Sigmoid colon (tissue), 6 donors: ENCODE measurements at regions not wholly inside any gene's neighbourhood (a gene's known extent, or its start where the extent isn't known, plus 50 kb on each side); places are given as distances from the start of the nearest gene placed in this dataset.

Experiments
- DNase-seq: peaks from one replicate; pipeline ENCODE4 v3.0.0-alpha.2; 2019
- H3K27ac ChIP-seq, 4 donors: fragments of 200-600 bp; sonication (generic); one replicate each; pipeline ENCODE4 v1.5.1; 2016 to 2019; ENCODE audit warnings: mild to moderate bottlenecking in 1 of 4
- H3K27me3 ChIP-seq, 3 donors: fragments of 200-600 bp; sonication (generic); one replicate each; pipeline ENCODE4 v1.5.1; 2019; ENCODE audit warnings: mild to moderate bottlenecking in 1 of 3
- H3K36me3 ChIP-seq, 4 donors: fragments of 200-600 bp; sonication (generic); one replicate each; pipeline ENCODE4 v1.5.1; 2016 to 2019
- H3K4me1 ChIP-seq, 4 donors: fragments of 200-600 bp; sonication (generic); one replicate each; pipeline ENCODE4 v1.5.1; 2017 to 2019
- H3K4me3 ChIP-seq, 4 donors: fragments of 200-600 bp; sonication (generic); one replicate each; pipeline ENCODE4 v1.5.1; 2017 to 2019; ENCODE audit warnings: mild to moderate bottlenecking in 2 of 4, moderate library complexity in 1 of 4
- H3K9me3 ChIP-seq, 4 donors: fragments of 200-600 bp in 3 of 4; sonication (generic) in 3 of 4; one replicate each; pipeline versions ENCODE4 v1.5.1 to v1.6.1; 2013 to 2019
- EP300 ChIP-seq, 4 donors: sonication (generic); formaldehyde crosslinking; IDR thresholded peaks; one replicate each; pipeline ENCODE4 v1.6.1; 2017; ENCODE audit warnings: antibody characterized with exemption in 4 of 4
- POLR2A ChIP-seq, 2 donors: fragments of 450-650 bp; IDR thresholded peaks; one replicate each; pipeline ENCODE4 v1.6.1; 2016; ENCODE audit warnings: antibody characterized with exemption in 2 of 2, mild to moderate bottlenecking in 2 of 2, moderate library complexity in 2 of 2
- POLR2AphosphoS5 ChIP-seq, 4 donors: sonication (generic); formaldehyde crosslinking; IDR thresholded peaks; one replicate each; pipeline ENCODE4 v1.6.1; 2017; ENCODE audit warnings: antibody characterized with exemption in 4 of 4
- WGBS, 2 donors: extraction: QIAGEN DNeasy Blood & Tissue Kit; methylation state at CpG; one replicate each; pipeline ENCODE4 v1.1.7; 2013; 5-methylcytosine and 5-hydroxymethylcytosine counted together
- intact Hi-C: fragments of 100-400 bp; cut with DNase I; formaldehyde crosslinking; loops from one replicate; pipeline ENCODE4 v1.15.1; 2023
- TF ChIP-seq, protein P1 (sequence below), 4 experiments: fragments of 450-650 bp in 3 of 4; fragments of 200-600 bp in 1 of 4; IDR thresholded peaks; one replicate each; pipeline ENCODE4 v1.5.1; 2016 to 2019; ENCODE audit warnings: antibody characterized with exemption in 4 of 4, mild to moderate bottlenecking in 3 of 4, moderate library complexity in 2 of 4
- donor health status: healthy with polysubstance abuse.
- donor health status: healthy.

DNA sequence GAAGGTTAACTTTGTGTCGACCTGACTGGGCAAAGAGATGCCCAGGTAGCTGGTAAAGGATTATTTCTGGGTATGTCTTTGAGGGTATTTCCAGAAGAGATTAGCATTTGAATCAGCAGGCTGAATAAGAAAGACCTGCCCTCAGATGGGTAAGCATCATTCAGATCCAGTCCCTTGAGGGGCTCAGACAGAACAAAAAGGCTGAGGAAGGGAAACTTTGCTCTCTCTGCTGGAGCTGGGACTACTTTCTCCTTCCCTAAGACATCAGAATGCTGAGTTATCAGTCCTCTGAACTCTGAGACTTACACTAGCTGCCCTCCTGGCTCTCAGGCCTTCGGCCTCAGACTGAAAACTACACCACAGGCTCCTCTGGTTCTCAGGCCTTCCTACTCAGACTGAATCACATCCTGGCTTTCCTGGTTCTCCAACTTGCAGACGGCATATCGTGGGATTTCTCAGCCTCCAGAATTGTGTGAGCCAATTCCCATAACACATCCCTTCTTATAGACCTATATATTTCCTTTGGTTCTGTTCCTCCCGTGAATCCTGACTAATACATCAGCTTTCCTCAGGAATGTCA is 982.9 kb downstream of the TUSC7 start:
- Histone ChIP-seq H3K9me3 (no peaks in the 10 kb centered on the region), H3K36me3 (no peaks in the 10 kb centered on the region), H3K4me1 (no peaks in the 10 kb centered on the region), H3K27ac (no peak overlapping the region), H3K27me3 (no peaks in the 10 kb centered on the region), H3K4me3 (no peak overlapping the region)
- no peak for DNase-seq
- intact Hi-C loops, result no loop called here
- WGBS, 2 donors, result 83 to 86% methylated on average over 5 of the region's 5 CpGs
- TF ChIP-seq POLR2AphosphoS5 (IDR thresholded peaks at IDR 0.05), result no peak
- no peak for TF ChIP-seq EP300 (IDR thresholded peaks at IDR 0.05)
- TF ChIP-seq POLR2A (IDR thresholded peaks at IDR 0.05), result no peak
- TF ChIP-seq, protein P1, sequence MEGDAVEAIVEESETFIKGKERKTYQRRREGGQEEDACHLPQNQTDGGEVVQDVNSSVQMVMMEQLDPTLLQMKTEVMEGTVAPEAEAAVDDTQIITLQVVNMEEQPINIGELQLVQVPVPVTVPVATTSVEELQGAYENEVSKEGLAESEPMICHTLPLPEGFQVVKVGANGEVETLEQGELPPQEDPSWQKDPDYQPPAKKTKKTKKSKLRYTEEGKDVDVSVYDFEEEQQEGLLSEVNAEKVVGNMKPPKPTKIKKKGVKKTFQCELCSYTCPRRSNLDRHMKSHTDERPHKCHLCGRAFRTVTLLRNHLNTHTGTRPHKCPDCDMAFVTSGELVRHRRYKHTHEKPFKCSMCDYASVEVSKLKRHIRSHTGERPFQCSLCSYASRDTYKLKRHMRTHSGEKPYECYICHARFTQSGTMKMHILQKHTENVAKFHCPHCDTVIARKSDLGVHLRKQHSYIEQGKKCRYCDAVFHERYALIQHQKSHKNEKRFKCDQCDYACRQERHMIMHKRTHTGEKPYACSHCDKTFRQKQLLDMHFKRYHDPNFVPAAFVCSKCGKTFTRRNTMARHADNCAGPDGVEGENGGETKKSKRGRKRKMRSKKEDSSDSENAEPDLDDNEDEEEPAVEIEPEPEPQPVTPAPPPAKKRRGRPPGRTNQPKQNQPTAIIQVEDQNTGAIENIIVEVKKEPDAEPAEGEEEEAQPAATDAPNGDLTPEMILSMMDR (IDR thresholded peaks at IDR 0.05), result no peak

- H3K4me1 ChIP-seq, result no peaks in the 10 kb centered on the region
- WGBS, 2 donors, result 84 to 89% methylated on average over 1 of the region's 1 CpG
Observed at GRCh38 chr3:117695321-117695720, 985.7 kb downstream of the TUSC7 start.

GRCh38 chr3:117695871-117696645 is 986.5 kb downstream of the TUSC7 start:
- 62 to 72% methylated on average over 4 of the region's 4 CpGs for WGBS, 2 donors
- no peak for TF ChIP-seq EP300 (IDR thresholded peaks at IDR 0.05)
- TF ChIP-seq POLR2A (IDR thresholded peaks at IDR 0.05), result no peak
- TF ChIP-seq POLR2AphosphoS5 (IDR thresholded peaks at IDR 0.05), result no peak
- TF ChIP-seq, protein P1 (IDR thresholded peaks at IDR 0.05), result no peak
- Histone ChIP-seq H3K4me3 (no peak overlapping the region), H3K27ac (no peak overlapping the region), H3K36me3 (no peaks in the 10 kb centered on the region), H3K27me3 (no peaks in the 10 kb centered on the region), H3K9me3 (no peaks in the 10 kb centered on the region), H3K4me1 (no peaks in the 10 kb centered on the region)
- no peak for DNase-seq
- intact Hi-C loops, result no loop called here

More at GRCh38 chr3:117695321-117695720, 985.7 kb downstream of the TUSC7 start:
- no peak for DNase-seq
- Histone ChIP-seq H3K9me3 (no peaks in the 10 kb centered on the region), H3K36me3 (no peaks in the 10 kb centered on the region), H3K27me3 (no peaks in the 10 kb centered on the region), H3K27ac (no peak overlapping the region), H3K4me3 (no peak overlapping the region)
- TF ChIP-seq POLR2AphosphoS5 (IDR thresholded peaks at IDR 0.05) (no peak), POLR2A (IDR thresholded peaks at IDR 0.05) (no peak), EP300 (IDR thresholded peaks at IDR 0.05) (no peak)
- TF ChIP-seq, protein P1 (IDR thresholded peaks at IDR 0.05), result no peak
- intact Hi-C loops, result no loop called here

DNA sequence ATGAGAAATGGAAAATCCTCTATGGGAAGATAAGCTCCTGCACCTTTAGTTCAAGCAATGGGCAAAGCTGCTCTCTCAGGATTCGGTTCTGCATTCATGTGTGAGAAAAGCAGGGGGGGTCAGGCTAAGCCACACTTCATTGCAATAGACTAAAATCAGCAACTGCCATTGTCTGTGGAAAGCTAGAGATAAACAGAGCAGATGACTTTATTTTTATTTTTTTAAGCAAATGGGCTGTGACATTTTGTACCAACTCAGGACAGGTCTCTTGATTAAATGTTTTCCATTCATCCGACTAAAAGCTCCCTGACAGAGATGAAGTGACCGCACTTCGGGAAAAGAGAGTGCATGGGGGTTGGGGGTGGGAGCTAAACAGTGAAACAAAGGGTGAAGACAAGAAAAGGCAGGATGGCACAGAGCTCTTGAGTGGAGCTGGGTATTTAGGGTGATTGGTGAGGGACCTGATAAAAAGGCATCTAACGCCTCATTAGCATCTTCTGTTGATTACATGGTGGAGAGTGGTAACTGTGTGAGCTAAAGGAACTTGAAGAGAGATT is 987.4 kb downstream of the TUSC7 start:
- Histone ChIP-seq H3K4me1 (no peaks in the 10 kb centered on the region), H3K9me3 (no peaks in the 10 kb centered on the region), H3K4me3 (no peak overlapping the region), H3K27me3 (no peaks in the 10 kb centered on the region), H3K36me3 (no peaks in the 10 kb centered on the region), H3K27ac (no peak overlapping the region)
- WGBS, 2 donors, result 73 to 77% methylated on average over 5 of the region's 5 CpGs
- DNase-seq, result no peak
- TF ChIP-seq POLR2A (IDR thresholded peaks at IDR 0.05), result no peak
- no peak for TF ChIP-seq POLR2AphosphoS5 (IDR thresholded peaks at IDR 0.05)
- no peak for TF ChIP-seq EP300 (IDR thresholded peaks at IDR 0.05)
- TF ChIP-seq, protein P1 (IDR thresholded peaks at IDR 0.05), result no peak
- intact Hi-C loops, result no loop called here
